OCI-LY1 (cell line): ENCODE measurements at regions not wholly inside any gene's neighbourhood (a gene's known extent, or its start where the extent isn't known, plus 50 kb on each side); places are given as distances from the start of the nearest gene placed in this dataset.

ENCODE experiments used
- EZH2 ChIP-seq: fragments of 200-600 bp; sonication (generic), shearing (Covaris generic); IDR thresholded peaks from 2 replicates; pipeline ENCODE4 v1.8.0; 2017; ENCODE audit warnings: borderline replicate concordance, mixed run types, mild to moderate bottlenecking, antibody characterized with exemption, low read length, moderate library complexity, mixed read lengths
- TF ChIP-seq, protein P1 (sequence below): fragments of 200-600 bp; sonication (generic), shearing (Covaris generic); IDR thresholded peaks from 2 replicates; pipeline ENCODE4 v1.5.1; 2017; ENCODE audit warnings: mild to moderate bottlenecking, antibody characterized with exemption, low read length, moderate library complexity, mixed read lengths

DNA sequence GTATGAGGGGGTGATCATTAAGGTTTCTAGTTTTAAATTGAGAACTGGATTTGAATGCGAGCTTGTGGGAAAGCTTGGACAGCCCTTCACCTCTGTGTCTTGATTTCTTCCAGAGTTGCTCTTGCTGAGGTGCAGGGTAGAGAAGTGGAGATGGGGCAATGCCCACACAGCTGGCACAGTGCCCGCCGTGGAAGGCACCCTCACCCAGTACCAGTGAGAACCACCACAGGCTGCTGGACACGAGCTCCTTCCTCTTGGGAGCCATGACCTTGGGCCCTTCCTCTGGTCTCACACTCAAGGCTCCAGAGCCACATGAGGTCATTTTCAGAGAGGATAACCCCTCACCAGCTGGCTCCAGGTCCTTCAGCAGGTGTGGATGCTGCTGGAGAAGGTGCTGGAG is 67.3 kb downstream of the DACT2 start:
- TF ChIP-seq, protein P1, sequence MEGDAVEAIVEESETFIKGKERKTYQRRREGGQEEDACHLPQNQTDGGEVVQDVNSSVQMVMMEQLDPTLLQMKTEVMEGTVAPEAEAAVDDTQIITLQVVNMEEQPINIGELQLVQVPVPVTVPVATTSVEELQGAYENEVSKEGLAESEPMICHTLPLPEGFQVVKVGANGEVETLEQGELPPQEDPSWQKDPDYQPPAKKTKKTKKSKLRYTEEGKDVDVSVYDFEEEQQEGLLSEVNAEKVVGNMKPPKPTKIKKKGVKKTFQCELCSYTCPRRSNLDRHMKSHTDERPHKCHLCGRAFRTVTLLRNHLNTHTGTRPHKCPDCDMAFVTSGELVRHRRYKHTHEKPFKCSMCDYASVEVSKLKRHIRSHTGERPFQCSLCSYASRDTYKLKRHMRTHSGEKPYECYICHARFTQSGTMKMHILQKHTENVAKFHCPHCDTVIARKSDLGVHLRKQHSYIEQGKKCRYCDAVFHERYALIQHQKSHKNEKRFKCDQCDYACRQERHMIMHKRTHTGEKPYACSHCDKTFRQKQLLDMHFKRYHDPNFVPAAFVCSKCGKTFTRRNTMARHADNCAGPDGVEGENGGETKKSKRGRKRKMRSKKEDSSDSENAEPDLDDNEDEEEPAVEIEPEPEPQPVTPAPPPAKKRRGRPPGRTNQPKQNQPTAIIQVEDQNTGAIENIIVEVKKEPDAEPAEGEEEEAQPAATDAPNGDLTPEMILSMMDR: no peak
- no peak for TF ChIP-seq EZH2
